ENCODE measurements at regions not wholly inside any gene's neighbourhood (a gene's known extent, or its start where the extent isn't known, plus 50 kb on each side); places are given as distances from the start of the nearest gene placed in this dataset.

- TF ChIP-seq CTCF (IDR thresholded peaks at IDR 0.05; ENCODE audit: poor library complexity) (no peak), EZH2 (IDR thresholded peaks at IDR 0.05; ENCODE audit: borderline replicate concordance) (no peak)
These were observed 124.0 kb downstream of the DYRK2 start for GRCh38 chr12:67772267-67773169.

Measured in hepatocyte (in vitro differentiated cells).